Glutamatergic neuron (in vitro differentiated cells): ENCODE measurements at regions not wholly inside any gene's neighbourhood (a gene's known extent, or its start where the extent isn't known, plus 50 kb on each side); places are given as distances from the start of the nearest gene placed in this dataset.
A peak's percentile ranks its signal among the peaks of the same experiment; 100 is the strongest.

Source experiments
- DNase-seq: peaks from one replicate; pipeline ENCODE4 v3.0.0; 2022
- H3K27ac Mint-ChIP-seq: one replicate; pipeline ENCODE4 v1.8.0; 2020; ENCODE audit warnings: mild to moderate bottlenecking, mixed read lengths, inconsistent platforms; ENCODE audit not compliant: unreplicated experiment
- H3K27me3 Mint-ChIP-seq: one replicate; pipeline ENCODE4 v1.8.0; 2020; ENCODE audit warnings: mild to moderate bottlenecking, moderate library complexity, mixed read lengths, inconsistent platforms; ENCODE audit not compliant: unreplicated experiment
- H3K36me3 Mint-ChIP-seq: one replicate; pipeline ENCODE4 v1.8.0; 2020; ENCODE audit warnings: mild to moderate bottlenecking, mixed read lengths, inconsistent platforms; ENCODE audit not compliant: unreplicated experiment
- H3K4me1 Mint-ChIP-seq: one replicate; pipeline ENCODE4 v1.8.0; 2020; ENCODE audit warnings: mild to moderate bottlenecking, low read depth, mixed read lengths, inconsistent platforms; ENCODE audit not compliant: unreplicated experiment
- H3K4me3 Mint-ChIP-seq: one replicate; pipeline ENCODE4 v1.8.0; 2020; ENCODE audit warnings: mild to moderate bottlenecking, mixed read lengths, inconsistent platforms; ENCODE audit not compliant: unreplicated experiment
- H3K9me3 Mint-ChIP-seq: one replicate; pipeline ENCODE4 v1.8.0; 2020; ENCODE audit warnings: mild to moderate bottlenecking, moderate library complexity, mixed read lengths, inconsistent platforms; ENCODE audit not compliant: unreplicated experiment
- TF ChIP-seq, protein P1 (sequence below): fragments of 200-600 bp; sonication (generic); IDR thresholded peaks from one replicate; pipeline ENCODE4 v1.5.0; 2021; ENCODE audit not compliant: partially characterized antibody, unreplicated experiment

GRCh38 chr11:91421641-91422040, 803.0 kb upstream of the FAT3 start:
- H3K9me3 Mint-ChIP-seq: peaks cover 2% of the 10 kb centered on the region
- no peaks in the 10 kb centered on the region for H3K27me3 Mint-ChIP-seq
- TF ChIP-seq, protein P1, sequence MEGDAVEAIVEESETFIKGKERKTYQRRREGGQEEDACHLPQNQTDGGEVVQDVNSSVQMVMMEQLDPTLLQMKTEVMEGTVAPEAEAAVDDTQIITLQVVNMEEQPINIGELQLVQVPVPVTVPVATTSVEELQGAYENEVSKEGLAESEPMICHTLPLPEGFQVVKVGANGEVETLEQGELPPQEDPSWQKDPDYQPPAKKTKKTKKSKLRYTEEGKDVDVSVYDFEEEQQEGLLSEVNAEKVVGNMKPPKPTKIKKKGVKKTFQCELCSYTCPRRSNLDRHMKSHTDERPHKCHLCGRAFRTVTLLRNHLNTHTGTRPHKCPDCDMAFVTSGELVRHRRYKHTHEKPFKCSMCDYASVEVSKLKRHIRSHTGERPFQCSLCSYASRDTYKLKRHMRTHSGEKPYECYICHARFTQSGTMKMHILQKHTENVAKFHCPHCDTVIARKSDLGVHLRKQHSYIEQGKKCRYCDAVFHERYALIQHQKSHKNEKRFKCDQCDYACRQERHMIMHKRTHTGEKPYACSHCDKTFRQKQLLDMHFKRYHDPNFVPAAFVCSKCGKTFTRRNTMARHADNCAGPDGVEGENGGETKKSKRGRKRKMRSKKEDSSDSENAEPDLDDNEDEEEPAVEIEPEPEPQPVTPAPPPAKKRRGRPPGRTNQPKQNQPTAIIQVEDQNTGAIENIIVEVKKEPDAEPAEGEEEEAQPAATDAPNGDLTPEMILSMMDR: no peak
- no peaks in the 10 kb centered on the region for H3K36me3 Mint-ChIP-seq
- peak; percentile 76 for DNase-seq
- peak overlapping the region; percentile 81 for H3K27ac Mint-ChIP-seq
- H3K4me1 Mint-ChIP-seq: peaks cover 15% of the 10 kb centered on the region
- H3K4me3 Mint-ChIP-seq: peak overlapping the region; percentile 30

DNA sequence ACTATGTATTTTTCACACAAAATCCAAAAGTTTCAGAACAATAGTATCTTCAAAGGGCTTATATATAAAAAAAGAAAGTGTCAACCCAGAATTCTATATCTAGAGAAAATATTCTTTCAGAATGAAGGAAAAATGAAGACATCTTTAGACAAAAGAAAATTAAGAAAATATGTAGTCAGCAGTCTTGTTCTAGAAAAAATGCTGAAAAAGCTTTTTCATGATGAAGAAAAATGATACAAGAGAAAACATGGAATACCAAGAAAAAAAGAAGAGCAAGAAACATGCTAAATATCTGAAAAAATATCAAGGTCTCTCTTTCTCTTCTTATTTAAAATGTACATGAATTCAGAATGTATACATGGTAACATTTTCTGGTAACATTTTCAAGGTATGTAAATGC, 816.8 kb upstream of the FAT3 start:
- no peak for DNase-seq
- Mint-ChIP-seq H3K4me1 (no peaks in the 10 kb centered on the region), H3K9me3 (no peaks in the 10 kb centered on the region), H3K27ac (no peak overlapping the region), H3K27me3 (peaks cover 1% of the 10 kb centered on the region), H3K36me3 (no peaks in the 10 kb centered on the region), H3K4me3 (no peak overlapping the region)
- TF ChIP-seq, protein P1: no peak

- H3K4me3 Mint-ChIP-seq: no peak overlapping the region
- H3K27ac Mint-ChIP-seq: no peak overlapping the region
- H3K27me3 Mint-ChIP-seq: peaks cover 1% of the 10 kb centered on the region
Observed at GRCh38 chr11:91406009-91406408, 818.6 kb upstream of the FAT3 start.

GRCh38 chr11:91404344-91404743, 820.3 kb upstream of the FAT3 start:
- no peak overlapping the region for H3K4me3 Mint-ChIP-seq
- no peaks in the 10 kb centered on the region for H3K9me3 Mint-ChIP-seq
- DNase-seq: no peak
- TF ChIP-seq, protein P1: no peak
- H3K36me3 Mint-ChIP-seq: peaks cover 6% of the 10 kb centered on the region
- peaks cover 1% of the 10 kb centered on the region for H3K27me3 Mint-ChIP-seq
- no peak overlapping the region for H3K27ac Mint-ChIP-seq
- H3K4me1 Mint-ChIP-seq: no peaks in the 10 kb centered on the region

More at GRCh38 chr11:91406009-91406408, 818.6 kb upstream of the FAT3 start:
- Mint-ChIP-seq H3K36me3 (peaks cover 4% of the 10 kb centered on the region), H3K9me3 (no peaks in the 10 kb centered on the region), H3K4me1 (no peaks in the 10 kb centered on the region)
- DNase-seq: no peak
- TF ChIP-seq, protein P1: no peak

DNA sequence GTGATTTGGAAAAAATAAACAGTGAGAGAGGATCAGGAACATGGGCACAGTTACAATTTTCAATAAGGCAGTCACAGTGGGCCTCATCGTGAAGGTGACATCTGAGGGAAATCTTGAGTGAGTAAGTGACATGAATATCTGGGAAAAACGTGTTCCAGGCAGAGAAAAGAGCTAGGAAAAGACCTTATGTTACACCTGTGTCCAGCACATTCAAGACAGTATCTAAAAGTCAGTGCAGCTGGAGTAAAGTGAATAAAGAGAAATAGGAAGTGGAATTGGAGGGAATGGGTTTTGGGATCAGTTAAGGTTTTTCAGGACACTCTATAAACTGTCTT, 827.5 kb upstream of the FAT3 start:
- TF ChIP-seq, protein P1: no peak
- DNase-seq: no peak
- Mint-ChIP-seq H3K4me1 (no peaks in the 10 kb centered on the region), H3K27ac (no peak overlapping the region), H3K9me3 (no peaks in the 10 kb centered on the region), H3K36me3 (peaks cover 6% of the 10 kb centered on the region), H3K27me3 (no peaks in the 10 kb centered on the region), H3K4me3 (no peak overlapping the region)
